Subcutaneous abdominal adipose tissue (tissue), 5 donors: ENCODE measurements at regions not wholly inside any gene's neighbourhood (a gene's known extent, or its start where the extent isn't known, plus 50 kb on each side); places are given as distances from the start of the nearest gene placed in this dataset.

Source experiments
- H3K27ac ChIP-seq: one replicate; pipeline ENCODE4 v1.7.0; 2013; ENCODE audit warnings: low read depth, mild to moderate bottlenecking, inconsistent platforms, low read length, moderate library complexity
- H3K27me3 ChIP-seq, 5 donors: one replicate each; pipeline ENCODE4 v1.7.0; 2013; ENCODE audit warnings: low read length in 5 of 5, inconsistent platforms in 1 of 5; ENCODE audit not compliant: control insufficient read depth in 5 of 5, insufficient read depth in 4 of 5
- H3K36me3 ChIP-seq, 5 donors: one replicate each; pipeline ENCODE4 v1.7.0; 2013; ENCODE audit warnings: low read length in 5 of 5; ENCODE audit not compliant: control insufficient read depth in 5 of 5, insufficient read depth in 5 of 5
- H3K4me1 ChIP-seq, 5 donors: one replicate each; pipeline ENCODE4 v1.7.0; 2013; ENCODE audit warnings: low read length in 5 of 5, mild to moderate bottlenecking in 3 of 5, moderate library complexity in 1 of 5; ENCODE audit not compliant: control insufficient read depth in 5 of 5, insufficient read depth in 5 of 5
- H3K4me3 ChIP-seq, 5 donors: one replicate each; pipeline ENCODE4 v1.7.0; 2013; ENCODE audit warnings: low read length in 5 of 5, low read depth in 1 of 5
- H3K9ac ChIP-seq, 5 donors: one replicate each; pipeline ENCODE4 v1.7.0; 2013; ENCODE audit warnings: low read length in 5 of 5, mild to moderate bottlenecking in 4 of 5, moderate library complexity in 3 of 5
- H3K9me3 ChIP-seq, 5 donors: one replicate each; pipeline ENCODE4 v1.7.0; 2013; ENCODE audit warnings: low read length in 5 of 5; ENCODE audit not compliant: control insufficient read depth in 5 of 5
- donor health status: healthy.
- donor health status: healthy.
- donor health status: healthy.
- donor health status: healthy.
- donor health status: healthy.

- Histone ChIP-seq H3K4me1 (peaks cover 0 to 7% (median 0%) of the 10 kb centered on the region in 5 donors), H3K9ac (no peak overlapping the region), H3K36me3 (no peaks in the 10 kb centered on the region), H3K27ac (no peak overlapping the region), H3K27me3 (no peaks in the 10 kb centered on the region), H3K9me3 (no peaks in the 10 kb centered on the region), H3K4me3 (no peak overlapping the region)
Measured at GRCh38 chr7:22629056-22629455, 97.9 kb upstream of the IL6 start.

- Histone ChIP-seq H3K4me3 (no peak overlapping the region), H3K9me3 (no peaks in the 10 kb centered on the region), H3K36me3 (no peaks in the 10 kb centered on the region), H3K4me1 (peaks cover 0 to 7% (median 0%) of the 10 kb centered on the region in 5 donors), H3K27ac (no peak overlapping the region), H3K27me3 (no peaks in the 10 kb centered on the region), H3K9ac (no peak overlapping the region)
Measured at GRCh38 chr7:22628112-22628511, 98.9 kb upstream of the IL6 start.

GRCh38 chr7:22627136-22627535, 99.9 kb upstream of the IL6 start:
- Histone ChIP-seq H3K4me3 (no peak overlapping the region), H3K36me3 (no peaks in the 10 kb centered on the region)

GRCh38 chr7:22625251-22625650, 101.7 kb upstream of the IL6 start:
- no peak overlapping the region for H3K27ac ChIP-seq
- no peak overlapping the region for H3K4me3 ChIP-seq
- H3K36me3 ChIP-seq = no peaks in the 10 kb centered on the region
- H3K4me1 ChIP-seq = peaks cover 0 to 7% (median 0%) of the 10 kb centered on the region in 5 donors
- H3K9ac ChIP-seq = no peak overlapping the region
- H3K9me3 ChIP-seq = no peaks in the 10 kb centered on the region
- no peaks in the 10 kb centered on the region for H3K27me3 ChIP-seq

More at GRCh38 chr7:22627136-22627535, 99.9 kb upstream of the IL6 start:
- Histone ChIP-seq H3K4me1 (peaks cover 0 to 7% (median 0%) of the 10 kb centered on the region in 5 donors), H3K27me3 (no peaks in the 10 kb centered on the region), H3K27ac (no peak overlapping the region), H3K9me3 (no peaks in the 10 kb centered on the region), H3K9ac (no peak overlapping the region)

- Histone ChIP-seq H3K27ac (no peak overlapping the region), H3K27me3 (no peaks in the 10 kb centered on the region), H3K9me3 (no peaks in the 10 kb centered on the region), H3K9ac (no peak overlapping the region), H3K36me3 (no peaks in the 10 kb centered on the region), H3K4me3 (no peak overlapping the region), H3K4me1 (peaks cover 0 to 7% (median 0%) of the 10 kb centered on the region in 5 donors)
Measured at GRCh38 chr7:22624781-22625180, 102.2 kb upstream of the IL6 start.

- no peaks in the 10 kb centered on the region for H3K36me3 ChIP-seq
- no peaks in the 10 kb centered on the region for H3K27me3 ChIP-seq
- no peak overlapping the region for H3K4me3 ChIP-seq
- no peak overlapping the region for H3K27ac ChIP-seq
- no peaks in the 10 kb centered on the region for H3K4me1 ChIP-seq
- no peak overlapping the region for H3K9ac ChIP-seq
- H3K9me3 ChIP-seq = peaks cover 3 to 13% (median 9%) of the 10 kb centered on the region in 5 donors
Measured at GRCh38 chr7:22622116-22622785, 104.7 kb upstream of the IL6 start.

- Histone ChIP-seq H3K27ac (no peak overlapping the region), H3K27me3 (peaks cover 0 to 5% (median 0%) of the 10 kb centered on the region in 5 donors), H3K9ac (no peak overlapping the region), H3K9me3 (peaks cover 3 to 13% (median 9%) of the 10 kb centered on the region in 5 donors), H3K36me3 (no peaks in the 10 kb centered on the region), H3K4me1 (no peaks in the 10 kb centered on the region), H3K4me3 (no peak overlapping the region)
Measured at GRCh38 chr7:22618528-22618927, 108.5 kb upstream of the IL6 start.

GRCh38 chr7:22617166-22617565, 109.8 kb upstream of the IL6 start:
- Histone ChIP-seq H3K36me3 (no peaks in the 10 kb centered on the region), H3K4me3 (no peak overlapping the region), H3K9ac (no peak overlapping the region), H3K27me3 (peaks cover 0 to 5% (median 0%) of the 10 kb centered on the region in 5 donors), H3K27ac (no peak overlapping the region), H3K9me3 (peaks cover 3 to 13% (median 9%) of the 10 kb centered on the region in 5 donors), H3K4me1 (no peaks in the 10 kb centered on the region)

- Histone ChIP-seq H3K9me3 (peaks cover 3 to 13% (median 9%) of the 10 kb centered on the region in 5 donors), H3K4me1 (no peaks in the 10 kb centered on the region), H3K36me3 (no peaks in the 10 kb centered on the region), H3K27me3 (peaks cover 0 to 5% (median 0%) of the 10 kb centered on the region in 5 donors), H3K4me3 (no peak overlapping the region), H3K9ac (no peak overlapping the region), H3K27ac (no peak overlapping the region)
Measured at GRCh38 chr7:22613496-22613895, 113.5 kb upstream of the IL6 start.

GRCh38 chr7:22612776-22613175, 112.8 kb upstream of the STEAP1B start:
- Histone ChIP-seq H3K9ac (no peak overlapping the region), H3K4me3 (no peak overlapping the region), H3K4me1 (no peaks in the 10 kb centered on the region), H3K27me3 (peaks cover 0 to 5% (median 0%) of the 10 kb centered on the region in 5 donors), H3K36me3 (no peaks in the 10 kb centered on the region), H3K9me3 (peaks cover 3 to 6% (median 4%) of the 10 kb centered on the region in 5 donors), H3K27ac (no peak overlapping the region)
